IMR-90 (cell line): ENCODE measurements at regions not wholly inside any gene's neighbourhood (a gene's known extent, or its start where the extent isn't known, plus 50 kb on each side); places are given as distances from the start of the nearest gene placed in this dataset.

Experiments used
- ATAC-seq: fragments of 200-7000 bp; cut with Tn5 transposase; 2 replicates; pipeline ENCODE4 v1.9.1; 2020; ENCODE audit warnings: low read depth, mild to moderate bottlenecking, moderate library complexity
- BruUV-seq: library from RNA; stranded (reverse); fragments of 400-500 nt; replicated peaks from 2 replicates; lab custom pipeline; 2021; lab: Mats Ljungman, UMichigan
- CTCF ChIA-PET: fragments of 300-600 bp; formaldehyde crosslinking; extraction: SDS; loops from one replicate; lab custom pipeline; 2021; ENCODE audit warnings: antibody characterized with exemption; lab: Yijun Ruan, JAX
- POLR2A ChIA-PET: fragments of 300-600 bp; sonication (Branson Sonifier 250); formaldehyde crosslinking; loops from one replicate; lab custom pipeline; 2022; ENCODE audit warnings: antibody characterized with exemption; ENCODE audit not compliant: unreplicated experiment; lab: Charles Lee
- DNase-seq: peaks from one replicate; pipeline ENCODE4 v3.0.0; 2013
- H2AFZ ChIP-seq: replicated peaks from 2 replicates; pipeline ENCODE3; 2013; ENCODE audit warnings: low read length, mild to moderate bottlenecking; ENCODE audit not compliant: poor library complexity
- H2AK5ac ChIP-seq: 2 replicates; pipeline ENCODE4 v1.6.1; 2013; ENCODE audit warnings: low read depth, low read length, inconsistent platforms
- H2AK9ac ChIP-seq: replicated peaks from 2 replicates; pipeline ENCODE3; 2013; ENCODE audit warnings: mild to moderate bottlenecking, low read depth, low read length, moderate library complexity; ENCODE audit not compliant: poor library complexity
- H2BK120ac ChIP-seq: 2 replicates; pipeline ENCODE4 v1.6.1; 2013; ENCODE audit warnings: low read depth, low read length, inconsistent platforms
- H2BK15ac ChIP-seq: 3 replicates; pipeline ENCODE4 v1.6.1; 2013; ENCODE audit warnings: low read depth, low read length, inconsistent platforms
- H2BK20ac ChIP-seq: 2 replicates; pipeline ENCODE4 v1.6.1; 2013; ENCODE audit warnings: low read depth, mild to moderate bottlenecking, inconsistent platforms, low read length, moderate library complexity
- H2BK5ac ChIP-seq: 2 replicates; pipeline ENCODE4 v1.6.1; 2013; ENCODE audit warnings: mild to moderate bottlenecking, low read depth, low read length, inconsistent platforms; ENCODE audit not compliant: poor library complexity, severe bottlenecking
- H3K14ac ChIP-seq: replicated peaks from 2 replicates; pipeline ENCODE4 v1.6.1; 2013; ENCODE audit warnings: low read depth, low read length, inconsistent platforms
- H3K18ac ChIP-seq: 2 replicates; pipeline ENCODE4 v1.6.1; 2013; ENCODE audit warnings: low read depth, low read length, control low read depth
- H3K23ac ChIP-seq: 2 replicates; pipeline ENCODE4 v1.6.1; 2013; ENCODE audit warnings: low read depth, low read length, inconsistent platforms
- H3K27ac ChIP-seq: 2 replicates; pipeline ENCODE4 v1.5.1; 2013; ENCODE audit warnings: mild to moderate bottlenecking, control low read depth, low read length; ENCODE audit not compliant: insufficient read depth
- H3K27me3 ChIP-seq: 2 replicates; pipeline ENCODE4 v1.6.1; 2013; ENCODE audit warnings: low read length; ENCODE audit not compliant: control insufficient read depth, insufficient read depth
- H3K36me3 ChIP-seq: 2 replicates; pipeline ENCODE4 v1.6.1; 2013; ENCODE audit warnings: low read length, mixed read lengths; ENCODE audit not compliant: control insufficient read depth, insufficient read depth
- H3K4ac ChIP-seq: 2 replicates; pipeline ENCODE4 v1.6.1; 2013; ENCODE audit warnings: low read depth, low read length, inconsistent platforms
- H3K4me1 ChIP-seq: 2 replicates; pipeline ENCODE4 v1.6.1; 2013; ENCODE audit warnings: low read length, mixed read lengths; ENCODE audit not compliant: control insufficient read depth, insufficient read depth
- H3K4me2 ChIP-seq: 2 replicates; pipeline ENCODE4 v1.6.1; 2013; ENCODE audit warnings: low read depth, mild to moderate bottlenecking, control low read depth, low read length, moderate library complexity
- H3K4me3 ChIP-seq: 2 replicates; pipeline ENCODE4 v1.5.1; 2013; ENCODE audit warnings: low read depth, mild to moderate bottlenecking, control low read depth, low read length, moderate library complexity; ENCODE audit not compliant: insufficient read depth
- H3K56ac ChIP-seq: 2 replicates; pipeline ENCODE4 v1.6.1; 2013; ENCODE audit warnings: low read length, inconsistent platforms; ENCODE audit not compliant: insufficient read depth; ENCODE audit errors: extremely low read depth
- H3K79me1 ChIP-seq, 2 experiments: 2 replicates each; pipeline ENCODE4 v1.6.1; 2013; ENCODE audit warnings: low read length in 2 of 2, inconsistent platforms in 1 of 2, low read depth in 1 of 2
- H3K9ac ChIP-seq: 2 replicates; pipeline ENCODE4 v1.6.1; 2013; ENCODE audit warnings: low read depth, low read length, control low read depth
- H3K9me1 ChIP-seq: 2 replicates; pipeline ENCODE4 v1.6.1; 2013; ENCODE audit warnings: low read length, inconsistent platforms; ENCODE audit not compliant: insufficient read depth
- H3K9me3 ChIP-seq: 2 replicates; pipeline ENCODE4 v1.6.1; 2013; ENCODE audit warnings: low read length; ENCODE audit not compliant: control insufficient read depth, insufficient read depth
- H4K20me1 ChIP-seq: 2 replicates; pipeline ENCODE4 v1.6.1; 2013; ENCODE audit warnings: low read length, inconsistent platforms; ENCODE audit not compliant: insufficient read depth
- H4K5ac ChIP-seq: 2 replicates; pipeline ENCODE4 v1.6.1; 2013; ENCODE audit warnings: mild to moderate bottlenecking, low read depth, low read length, control low read depth
- H4K8ac ChIP-seq, 2 experiments: 2 replicates each; pipeline ENCODE4 v1.6.1; 2013; ENCODE audit warnings: low read depth in 2 of 2, low read length in 2 of 2, control low read depth in 1 of 2, inconsistent platforms in 1 of 2
- H4K91ac ChIP-seq: 2 replicates; pipeline ENCODE4 v1.6.1; 2013; ENCODE audit warnings: low read depth, low read length, inconsistent platforms; ENCODE audit not compliant: insufficient read depth
- BHLHE40 ChIP-seq: fragments of 150-350 bp; IDR thresholded peaks from 2 replicates; pipeline ENCODE4 v1.6.1; 2016; ENCODE audit warnings: mild to moderate bottlenecking, low read depth, low read length
- CEBPB ChIP-seq: IDR thresholded peaks from 2 replicates; pipeline ENCODE4 v1.6.1; 2012; ENCODE audit warnings: low read depth, low read length, improper control_type of control experiment
- CHD1 ChIP-seq: IDR thresholded peaks from 2 replicates; pipeline ENCODE4 v1.6.1; 2012; ENCODE audit warnings: low read depth, low read length, improper control_type of control experiment
- CTCF ChIP-seq: conservative IDR thresholded peaks from 2 replicates; pipeline ENCODE4 v1.5.1; 2012; ENCODE audit warnings: mild to moderate bottlenecking, low read depth, low read length, improper control_type of control experiment
- ELK1 ChIP-seq: fragments of 150-350 bp; IDR thresholded peaks from 2 replicates; pipeline ENCODE4 v1.6.1; 2016; ENCODE audit warnings: low read depth, mild to moderate bottlenecking, low read length, moderate library complexity, borderline replicate concordance
- FOS ChIP-seq: fragments of 150-350 bp; IDR thresholded peaks from 2 replicates; pipeline ENCODE4 v1.6.1; 2016; ENCODE audit warnings: low read depth, low read length
- MAFK ChIP-seq: IDR thresholded peaks from 2 replicates; pipeline ENCODE4 v1.6.1; 2012; ENCODE audit warnings: low read depth, low read length, improper control_type of control experiment
- MAZ ChIP-seq: IDR thresholded peaks from 2 replicates; pipeline ENCODE4 v1.6.1; 2012; ENCODE audit warnings: low read depth, mild to moderate bottlenecking, low read length, improper control_type of control experiment, moderate library complexity, borderline replicate concordance
- MXI1 ChIP-seq: IDR thresholded peaks from 2 replicates; pipeline ENCODE4 v1.6.1; 2012; ENCODE audit warnings: low read depth, mild to moderate bottlenecking, low read length, moderate library complexity, borderline replicate concordance
- NFE2L2 ChIP-seq: fragments of 150-350 bp; IDR thresholded peaks from 2 replicates; pipeline ENCODE4 v1.6.1; 2016; ENCODE audit warnings: low read depth, mild to moderate bottlenecking, low read length
- POLR2A ChIP-seq: IDR thresholded peaks from 2 replicates; pipeline ENCODE4 v1.6.1; 2012; ENCODE audit warnings: mild to moderate bottlenecking, low read depth, low read length
- RAD21 ChIP-seq: IDR thresholded peaks from 2 replicates; pipeline ENCODE4 v1.6.1; 2012; ENCODE audit warnings: low read length, improper control_type of control experiment
- RCOR1 ChIP-seq: IDR thresholded peaks from 2 replicates; pipeline ENCODE4 v1.6.1; 2012; ENCODE audit warnings: mild to moderate bottlenecking, low read length, improper control_type of control experiment; ENCODE audit not compliant: insufficient replicate concordance
- RFX5 ChIP-seq: IDR thresholded peaks from 2 replicates; pipeline ENCODE4 v1.8.0; 2012; ENCODE audit warnings: low read depth, mild to moderate bottlenecking, low read length, moderate library complexity
- SMC3 ChIP-seq: fragments of 150-350 bp; IDR thresholded peaks from 2 replicates; pipeline ENCODE4 v1.6.1; 2016; ENCODE audit warnings: low read depth, mild to moderate bottlenecking, antibody characterized with exemption, low read length, moderate library complexity
- USF2 ChIP-seq: fragments of 150-350 bp; IDR thresholded peaks from 2 replicates; pipeline ENCODE4 v1.6.1; 2017; ENCODE audit warnings: mild to moderate bottlenecking, antibody characterized with exemption, low read length, low read depth
- WGBS, 2 experiments: methylation state at CpG; one replicate each; pipeline versions ENCODE4 v1.1.5 to v1.1.7; 2013; ENCODE audit warnings: missing lambda C conversion rate in 2 of 2; ENCODE audit not compliant: insufficient read length in 1 of 2; ENCODE audit errors: extremely low coverage in 2 of 2; 5-methylcytosine and 5-hydroxymethylcytosine counted together
- dilution Hi-C: fragments of 300-500 bp; cut with HindIII; formaldehyde crosslinking; loops from one replicate; pipeline ENCODE4 v1.14.3; 2018; ENCODE audit warnings: low sequenced_read_pairs; ENCODE audit not compliant: unreplicated experiment
- in situ Hi-C: fragments of 300-500 bp; cut with MboI; formaldehyde crosslinking; loops from 3 replicates; pipeline ENCODE4 v1.14.3; 2019; ENCODE audit warnings: low sequenced_read_pairs, inconsistent platforms, mixed read lengths
- intact Hi-C: fragments of 100-400 bp; cut with micrococcal nuclease; formaldehyde crosslinking; loops from 2 replicates; pipeline ENCODE4 v1.10.0; 2022

GRCh38 chr18:74005320-74006109 lies 142.1 kb downstream of the FBXO15 start:
- dilution Hi-C loops (no loop called here), intact Hi-C loops (no loop called here), in situ Hi-C loops (no loop called here)
- H3K9me3 ChIP-seq, result no peaks in the 10 kb centered on the region
- no peak overlapping the region for H3K14ac ChIP-seq
- H3K36me3 ChIP-seq, result no peaks in the 10 kb centered on the region
- CTCF ChIA-PET, result interaction anchor here (0.6 to 1.1 kb wide), 2 partner anchors 26 to 1242 kb away, joined by 3 read pairs; no protein-coding TSS in a partner anchor
- H3K56ac ChIP-seq, result no peak overlapping the region
- no peak overlapping the region for H4K8ac ChIP-seq
- H3K4ac ChIP-seq, result no peak overlapping the region
- H4K20me1 ChIP-seq, result no peaks in the 10 kb centered on the region
- no peaks in the 10 kb centered on the region for H3K79me1 ChIP-seq
- no peak overlapping the region for H3K9ac ChIP-seq
- no peak for DNase-seq
- H3K18ac ChIP-seq, result no peak overlapping the region
- H3K27ac ChIP-seq, result no peak overlapping the region
- no peak overlapping the region for H2BK15ac ChIP-seq
- no peak overlapping the region for H2BK120ac ChIP-seq
- no peak for TF ChIP-seq RFX5
- no peak for TF ChIP-seq FOS
- no peak for TF ChIP-seq CEBPB
- no peak for TF ChIP-seq MXI1
- no peak for TF ChIP-seq ELK1
- no peak for TF ChIP-seq USF2
- no peak for TF ChIP-seq POLR2A
- no peak for TF ChIP-seq RCOR1
- TF ChIP-seq CHD1, result no peak
- TF ChIP-seq BHLHE40, result no peak
- TF ChIP-seq MAZ, result no peak
- no peak for TF ChIP-seq RAD21
- no peak for TF ChIP-seq CTCF
- no peak for TF ChIP-seq SMC3
- no peak for TF ChIP-seq NFE2L2
- TF ChIP-seq MAFK, result no peak
- POLR2A ChIA-PET, result no interaction called here
- no peak overlapping the region for H3K23ac ChIP-seq
- no peak overlapping the region for H4K5ac ChIP-seq
- peak overlapping the region; percentile 46 for H2AFZ ChIP-seq
- no peak overlapping the region for H2AK9ac ChIP-seq
- H3K4me2 ChIP-seq, result no peak overlapping the region
- ATAC-seq, result no peak
- no peak overlapping the region for H4K91ac ChIP-seq
- H2AK5ac ChIP-seq, result no peak overlapping the region
- peaks cover 11% of the 10 kb centered on the region for H3K27me3 ChIP-seq
- H3K4me3 ChIP-seq, result no peak overlapping the region
- no peak overlapping the region for H2BK5ac ChIP-seq
- BruUV-seq, result no TSS peak
- 0 out of 2 replicates have a peak, but pooled peaks cover 2% of the 10 kb centered on the region for H3K9me1 ChIP-seq
- no peaks in the 10 kb centered on the region for H3K4me1 ChIP-seq
- no CpG with 5 or more reads among the region's 4 CpGs for WGBS, 2 experiments
- H2BK20ac ChIP-seq, result no peak overlapping the region
